H9 (cell line): ENCODE measurements at regions not wholly inside any gene's neighbourhood (a gene's known extent, or its start where the extent isn't known, plus 50 kb on each side); places are given as distances from the start of the nearest gene placed in this dataset.

ENCODE experiments used
- DNase-seq: peaks from one replicate; pipeline ENCODE4 v3.0.0-alpha.2; 2017
- H2AFZ ChIP-seq: one replicate; pipeline ENCODE4 v1.6.1; 2013; ENCODE audit warnings: mild to moderate bottlenecking, low read length, control low read depth, moderate library complexity
- H2AK5ac ChIP-seq: 2 replicates; pipeline ENCODE4 v1.6.1; 2013; ENCODE audit warnings: low read length, control low read depth, mixed read lengths; ENCODE audit not compliant: insufficient read length
- H2BK120ac ChIP-seq: one replicate; pipeline ENCODE4 v1.6.1; 2013; ENCODE audit warnings: low read depth, mild to moderate bottlenecking, low read length, control low read depth, inconsistent platforms; ENCODE audit not compliant: poor library complexity, severe bottlenecking
- H2BK12ac ChIP-seq: 2 replicates; pipeline ENCODE4 v1.6.1; 2013; ENCODE audit warnings: low read length, control low read depth, mixed read lengths, low read depth; ENCODE audit not compliant: insufficient read length
- H2BK15ac ChIP-seq: 2 replicates; pipeline ENCODE4 v1.6.1; 2013; ENCODE audit warnings: low read depth, low read length, control low read depth
- H2BK20ac ChIP-seq: one replicate; pipeline ENCODE4 v1.6.1; 2013; ENCODE audit warnings: low read depth, mild to moderate bottlenecking, low read length, control low read depth, inconsistent platforms; ENCODE audit not compliant: poor library complexity, severe bottlenecking
- H2BK5ac ChIP-seq: 2 replicates; pipeline ENCODE4 v1.6.1; 2013; ENCODE audit warnings: low read length, control low read depth, mixed read lengths; ENCODE audit not compliant: insufficient read length
- H3K14ac ChIP-seq: 2 replicates; pipeline ENCODE4 v1.6.1; 2013; ENCODE audit warnings: low read length, control low read depth; ENCODE audit not compliant: insufficient read depth
- H3K18ac ChIP-seq: 2 replicates; pipeline ENCODE4 v1.6.1; 2013; ENCODE audit warnings: low read depth, mild to moderate bottlenecking, mixed read lengths, low read length, control low read depth; ENCODE audit not compliant: insufficient read length
- H3K23ac ChIP-seq: 2 replicates; pipeline ENCODE4 v1.6.1; 2013; ENCODE audit warnings: low read length, control low read depth, mixed read lengths, low read depth; ENCODE audit not compliant: insufficient read length
- H3K23me2 ChIP-seq: 2 replicates; pipeline ENCODE4 v1.6.1; 2013; ENCODE audit warnings: low read depth, mild to moderate bottlenecking, mixed read lengths, low read length, control low read depth; ENCODE audit not compliant: insufficient read length, poor library complexity, severe bottlenecking
- H3K27ac ChIP-seq: 2 replicates; pipeline ENCODE4 v1.5.1; 2013; ENCODE audit warnings: low read length, control low read depth, mixed read lengths, low read depth; ENCODE audit not compliant: insufficient read length
- H3K27me3 ChIP-seq: 2 replicates; pipeline ENCODE4 v1.6.1; 2013; ENCODE audit warnings: low read length, control low read depth, inconsistent platforms; ENCODE audit not compliant: insufficient read depth
- H3K4ac ChIP-seq: 2 replicates; pipeline ENCODE4 v1.6.1; 2013; ENCODE audit warnings: low read depth, mild to moderate bottlenecking, control low read depth, inconsistent platforms, low read length, moderate library complexity
- H3K4me1 ChIP-seq: 2 replicates; pipeline ENCODE4 v1.6.1; 2013; ENCODE audit warnings: low read length, control low read depth, inconsistent platforms; ENCODE audit not compliant: insufficient read depth
- H3K4me2 ChIP-seq: 2 replicates; pipeline ENCODE4 v1.6.1; 2013; ENCODE audit warnings: low read length, control low read depth, mixed read lengths; ENCODE audit not compliant: insufficient read length, insufficient read depth
- H3K56ac ChIP-seq: 2 replicates; pipeline ENCODE4 v1.6.1; 2013; ENCODE audit warnings: low read depth, mild to moderate bottlenecking, mixed read lengths, low read length, control low read depth; ENCODE audit not compliant: insufficient read length
- H3K79me1 ChIP-seq: 2 replicates; pipeline ENCODE4 v1.6.1; 2013; ENCODE audit warnings: low read depth, mild to moderate bottlenecking, moderate library complexity, low read length, control low read depth, inconsistent platforms; ENCODE audit not compliant: insufficient read depth, poor library complexity, severe bottlenecking
- H3K79me2 ChIP-seq: 2 replicates; pipeline ENCODE4 v1.6.1; 2013; ENCODE audit warnings: low read length, control low read depth, inconsistent platforms; ENCODE audit not compliant: insufficient read depth
- H3K9ac ChIP-seq: 2 replicates; pipeline ENCODE4 v1.6.1; 2013; ENCODE audit warnings: low read length, control low read depth, mixed read lengths; ENCODE audit not compliant: insufficient read length; ENCODE audit errors: extremely low read depth
- H3K9me3 ChIP-seq: one replicate; pipeline ENCODE4 v1.6.1; 2013; ENCODE audit warnings: low read depth, low read length, inconsistent platforms; ENCODE audit not compliant: control insufficient read depth
- H3T11ph ChIP-seq: one replicate; pipeline ENCODE4 v1.6.1; 2013; ENCODE audit warnings: mild to moderate bottlenecking, low read length, control low read depth, inconsistent platforms
- H4K20me1 ChIP-seq: one replicate; pipeline ENCODE4 v1.6.1; 2013; ENCODE audit not compliant: control insufficient read depth, insufficient read length, insufficient read depth
- H4K5ac ChIP-seq: 2 replicates; pipeline ENCODE4 v1.6.1; 2013; ENCODE audit warnings: low read depth, mild to moderate bottlenecking, mixed read lengths, low read length, control low read depth; ENCODE audit not compliant: insufficient read length
- H4K8ac ChIP-seq: replicated peaks from 2 replicates; pipeline ENCODE4 v1.6.1; 2013; ENCODE audit warnings: low read length, control low read depth, mixed read lengths, low read depth; ENCODE audit not compliant: insufficient read length
- H4K91ac ChIP-seq: 2 replicates; pipeline ENCODE4 v1.6.1; 2013; ENCODE audit warnings: low read depth, mild to moderate bottlenecking, moderate library complexity, mixed read lengths, low read length, control low read depth; ENCODE audit not compliant: insufficient read length
- H3K27ac Mint-ChIP-seq, 3 experiments: 2 replicates in 2 of 3; 3 replicates in 1 of 3; pipeline ENCODE4 v1.8.0; 2020 to 2021; ENCODE audit warnings: mixed read lengths in 3 of 3, mild to moderate bottlenecking in 1 of 3, moderate library complexity in 1 of 3
- H3K27me3 Mint-ChIP-seq: 2 replicates; pipeline ENCODE4 v1.8.0; 2021; ENCODE audit warnings: low read depth, mild to moderate bottlenecking, moderate library complexity, mixed read lengths
- H3K36me3 Mint-ChIP-seq, 3 experiments: 2 replicates in 2 of 3; 3 replicates in 1 of 3; pipeline ENCODE4 v1.8.0; 2020 to 2021; ENCODE audit warnings: low read depth in 3 of 3, mixed read lengths in 3 of 3; ENCODE audit not compliant: insufficient read depth in 1 of 3
- H3K4me1 Mint-ChIP-seq, 2 experiments: 2 replicates each; pipeline ENCODE4 v1.8.0; 2020; ENCODE audit warnings: mixed read lengths in 2 of 2
- H3K4me3 Mint-ChIP-seq, 2 experiments: 2 replicates in 1 of 2; 3 replicates in 1 of 2; pipeline ENCODE4 v1.8.0; 2020 to 2021; ENCODE audit warnings: mild to moderate bottlenecking in 2 of 2, mixed read lengths in 2 of 2, moderate library complexity in 1 of 2
- H3K9me3 Mint-ChIP-seq, 2 experiments: 2 replicates in 1 of 2; 3 replicates in 1 of 2; pipeline ENCODE4 v1.8.0; 2020; ENCODE audit warnings: mild to moderate bottlenecking in 2 of 2, mixed read lengths in 2 of 2, moderate library complexity in 1 of 2
- CTCF ChIP-seq: fragments of 200-600 bp; sonication (generic); conservative IDR thresholded peaks from 3 replicates; pipeline ENCODE4 v1.8.0; 2021; ENCODE audit warnings: antibody characterized with exemption, mild to moderate bottlenecking
- WGBS: extraction: QIAGEN DNeasy Blood & Tissue Kit; methylation state at CpG from one replicate; pipeline ENCODE4 v1.1.7; 2013; ENCODE audit warnings: missing lambda C conversion rate, low lambda C conversion rate, mixed read lengths; ENCODE audit not compliant: insufficient read length; ENCODE audit errors: extremely low coverage; 5-methylcytosine and 5-hydroxymethylcytosine counted together

- Mint-ChIP-seq H3K9me3 (peaks cover 5 to 6% of the 10 kb centered on the region in 2 experiments; a peak in 4 of 5 replicates), H3K36me3 (no peaks in the 10 kb centered on the region; a peak in 3 of 7 replicates), H3K4me1 (no peaks in the 10 kb centered on the region), H3K27ac (no peak overlapping the region), H3K27me3 (no peaks in the 10 kb centered on the region; the same call in 1 of the 2 replicates), H3K4me3 (no peak overlapping the region)
- Histone ChIP-seq H3K4me1 (no peaks in the 10 kb centered on the region), H2BK15ac (no peak overlapping the region), H3K9me3 (no peaks in the 10 kb centered on the region), H2BK5ac (no peak overlapping the region), H3K23ac (no peak overlapping the region), H4K20me1 (no peaks in the 10 kb centered on the region), H2AK5ac (no peak overlapping the region), H2AFZ (no peak overlapping the region), H2BK120ac (no peak overlapping the region), H2BK20ac (no peak overlapping the region), H4K91ac (no peak overlapping the region), H3K27ac (no peak overlapping the region), H3T11ph (no peak overlapping the region), H3K4ac (no peak overlapping the region), H4K5ac (no peak overlapping the region), H3K56ac (no peak overlapping the region), H3K27me3 (no peaks in the 10 kb centered on the region), H3K79me2 (no peaks in the 10 kb centered on the region), H3K4me2 (no peak overlapping the region), H3K79me1 (no peaks in the 10 kb centered on the region), H4K8ac (no peak overlapping the region), H3K14ac (no peak overlapping the region), H3K23me2 (no peaks in the 10 kb centered on the region), H3K18ac (no peak overlapping the region), H3K9ac (no peak overlapping the region), H2BK12ac (no peak overlapping the region)
- WGBS: no CpG with 5 or more reads among the region's 1 CpG
- DNase-seq: no peak
- no peak for TF ChIP-seq CTCF
Observed at GRCh38 chr2:189337656-189338055, 103.6 kb upstream of the WDR75 start.
